ELR (cell line): ENCODE measurements at regions not wholly inside any gene's neighbourhood (a gene's known extent, or its start where the extent isn't known, plus 50 kb on each side); places are given as distances from the start of the nearest gene placed in this dataset.

Experiments used
- DNase-seq: peaks from one replicate; pipeline ENCODE4 v3.0.0-alpha.2; 2015; ENCODE audit warnings: low read depth

DNA sequence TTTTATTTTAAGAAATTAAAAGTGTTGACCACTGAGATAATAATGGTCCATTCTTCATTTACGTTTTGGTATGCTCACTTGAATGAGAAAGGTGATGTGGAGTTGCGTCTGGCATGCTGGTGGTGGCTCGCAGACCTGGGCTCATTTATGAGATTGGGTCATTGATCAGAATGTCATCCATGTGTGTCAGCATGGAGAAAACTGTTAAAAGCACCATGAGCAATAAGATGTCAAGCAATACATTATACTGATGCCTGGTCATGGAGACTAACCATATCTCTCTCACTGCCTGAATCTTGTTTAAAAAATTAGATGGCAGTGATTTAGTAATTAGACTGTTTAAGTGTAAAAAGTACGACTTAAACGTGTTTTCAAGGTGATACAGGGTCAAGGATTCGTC is 503.4 kb upstream of the SEMA6D start:
- no peak for DNase-seq

DNA sequence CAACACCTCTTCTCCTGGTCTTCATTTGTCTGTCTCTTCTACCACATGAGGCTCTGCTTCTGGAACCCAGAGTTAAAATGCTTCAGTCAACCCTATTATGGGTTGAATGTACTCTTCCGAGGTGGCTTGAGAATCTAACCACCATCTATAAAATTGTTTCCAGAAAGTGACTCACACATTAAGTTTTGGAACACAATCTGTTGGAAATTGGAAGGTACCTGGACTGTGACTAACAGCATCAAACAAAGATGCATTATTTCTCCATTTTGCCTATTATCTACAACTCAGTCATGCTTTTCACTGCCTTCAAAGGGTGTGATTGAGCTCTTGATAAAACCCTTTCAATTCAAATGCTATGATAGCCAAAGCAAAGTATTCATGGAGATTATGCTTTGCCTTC is 499.0 kb upstream of the SEMA6D start:
- DNase-seq, result no peak

DNA sequence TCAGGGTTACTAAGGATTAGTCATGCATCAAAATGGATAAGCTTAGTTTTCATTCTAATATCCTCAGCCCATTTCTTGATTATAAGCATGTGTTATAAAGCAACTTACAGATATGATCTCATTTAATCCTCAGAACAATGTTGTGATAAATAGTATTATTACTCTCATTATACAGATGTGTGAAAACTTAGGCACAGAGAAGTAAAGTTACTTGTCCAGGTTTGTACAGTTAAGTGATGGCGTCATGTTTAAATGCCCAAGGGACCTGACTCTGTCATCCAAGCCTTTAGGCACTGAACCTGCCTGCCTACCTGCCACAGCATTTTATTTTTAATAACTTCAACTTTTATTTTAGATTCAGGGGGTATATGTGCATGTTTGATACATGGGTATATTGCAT is 472.9 kb upstream of the SEMA6D start:
- DNase-seq, result no peak

DNA sequence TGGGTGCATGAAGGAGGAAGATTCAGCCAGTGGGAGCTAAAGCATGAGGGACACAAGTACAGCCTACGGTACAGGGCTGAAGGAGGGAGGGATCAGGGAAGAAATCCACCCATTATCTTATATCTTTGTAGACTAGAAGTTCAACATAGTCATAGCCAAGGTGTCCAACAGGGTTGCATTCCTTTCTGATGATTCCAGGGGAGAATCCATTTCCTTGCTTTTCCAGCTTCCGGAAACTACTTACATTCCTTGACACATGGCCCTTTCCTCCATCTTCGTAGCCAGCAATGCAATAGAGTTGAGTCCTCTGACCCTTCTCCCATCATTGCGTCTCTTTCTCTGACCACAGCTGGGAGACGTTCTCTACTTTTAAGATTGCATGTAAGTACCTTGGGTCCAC is 471.0 kb upstream of the SEMA6D start:
- DNase-seq, result no peak

DNA sequence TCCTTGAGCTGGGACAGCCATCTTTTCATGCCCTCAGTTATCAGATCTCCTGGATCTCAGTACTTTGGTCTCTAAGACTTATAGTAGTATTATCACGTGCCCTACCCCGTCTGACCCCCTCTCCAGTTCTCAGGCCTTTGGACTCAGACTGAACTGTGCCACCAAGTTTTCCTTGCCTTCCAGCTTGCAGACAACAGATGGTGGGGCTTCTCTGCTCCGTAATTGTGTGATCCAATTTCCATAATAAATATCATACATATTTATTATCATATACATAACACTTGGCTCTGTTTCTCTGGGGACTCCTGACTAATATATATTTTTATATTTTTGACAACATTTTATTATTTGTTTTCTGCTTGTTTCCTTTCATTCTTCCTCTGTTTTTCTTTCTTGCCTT is 458.8 kb upstream of the SEMA6D start:
- DNase-seq, result no peak

DNA sequence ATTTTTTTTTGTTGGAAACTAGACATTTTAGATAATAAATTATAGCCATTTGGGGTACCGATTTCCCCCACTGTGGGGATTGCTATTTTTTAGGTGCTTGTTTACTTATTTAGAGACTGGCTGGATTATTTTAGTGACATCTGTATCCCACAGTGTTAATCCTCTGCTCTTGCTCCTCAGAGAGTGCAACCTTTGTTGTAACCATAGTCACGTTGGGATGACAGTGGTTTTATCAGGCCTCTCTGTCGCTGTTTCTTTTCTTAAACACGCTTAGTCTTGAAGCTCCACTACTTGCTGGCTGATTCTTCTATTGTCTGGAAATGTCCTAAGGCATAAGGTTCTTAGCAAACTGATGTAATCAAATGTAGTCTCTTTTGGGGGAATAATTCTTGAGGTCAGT is 451.6 kb upstream of the SEMA6D start:
- no peak for DNase-seq

DNA sequence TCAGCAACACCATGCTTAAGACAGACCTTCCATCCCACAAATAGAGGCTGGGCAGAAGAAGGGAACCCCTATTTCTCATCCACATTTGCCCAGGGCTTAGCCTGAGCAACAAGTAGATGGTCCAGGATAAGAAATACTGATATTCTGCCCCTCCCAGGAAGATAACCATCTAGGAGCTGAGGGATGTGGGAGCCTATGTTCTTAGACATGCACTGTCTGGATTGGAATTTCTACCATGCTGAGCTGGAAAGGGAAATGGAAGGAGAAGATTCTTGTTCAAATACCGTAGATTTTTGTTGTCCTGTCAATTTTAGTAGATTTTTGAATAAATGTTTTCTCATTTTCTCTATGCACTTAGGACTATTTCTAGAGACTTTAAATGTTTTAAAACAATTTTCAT is 450.7 kb upstream of the SEMA6D start:
- DNase-seq, result no peak

DNA sequence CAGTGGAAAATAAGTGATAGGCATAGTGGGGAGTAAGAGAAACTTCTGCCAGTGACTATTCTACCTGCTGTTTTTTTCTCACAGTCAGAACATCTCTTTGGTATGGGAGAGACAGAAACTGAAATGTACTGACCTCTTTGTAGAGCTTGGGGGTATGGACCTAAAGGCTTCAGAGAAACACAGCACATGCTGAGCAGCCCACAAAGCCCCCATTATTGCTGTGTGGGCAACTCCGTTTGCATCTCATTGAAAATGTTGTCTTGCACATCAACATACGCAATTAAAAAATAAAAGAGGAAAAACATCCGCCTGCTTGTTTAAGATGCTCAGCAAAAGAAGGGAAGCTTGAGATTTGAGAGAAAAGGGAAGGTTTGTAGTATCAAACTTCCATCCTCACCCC is 443.4 kb upstream of the SEMA6D start:
- DNase-seq, result no peak

DNA sequence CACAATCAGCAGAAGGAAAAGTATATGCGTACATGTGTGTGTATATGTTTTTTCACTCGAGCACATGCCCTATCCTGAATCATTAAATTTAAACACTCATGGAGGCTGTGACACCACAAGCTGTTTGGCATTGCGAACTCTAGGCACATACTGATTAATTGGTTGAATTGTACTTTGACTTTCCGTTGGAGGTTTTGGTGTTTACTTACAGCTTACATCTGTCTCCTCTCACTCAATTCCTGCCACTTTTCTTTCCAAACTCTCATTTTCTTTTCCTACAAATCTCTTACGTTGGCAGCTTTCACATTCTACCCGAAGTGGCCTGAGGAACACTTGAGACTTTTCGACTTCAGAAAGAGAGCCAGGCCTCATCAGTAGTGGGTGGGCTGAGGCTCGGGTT is 434.1 kb upstream of the SEMA6D start:
- DNase-seq, result no peak

DNA sequence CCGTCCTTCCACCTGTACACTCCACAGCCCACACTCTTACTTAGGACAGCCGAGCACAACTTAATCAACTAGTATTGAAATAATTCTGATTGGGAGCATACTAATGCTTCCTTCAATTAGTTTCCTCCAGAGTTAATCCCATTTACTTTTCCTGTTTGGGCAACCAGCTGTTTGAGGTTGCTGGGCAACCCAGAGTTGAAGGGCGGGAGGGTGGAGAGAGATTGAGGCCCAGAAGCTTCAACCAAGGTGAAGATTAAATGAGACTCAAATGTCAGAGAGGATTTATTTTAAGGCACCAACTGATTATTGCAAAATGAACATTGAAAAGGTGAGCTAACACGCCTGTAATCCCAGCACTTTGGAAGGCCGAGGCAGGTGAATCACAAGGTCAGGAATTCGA is 428.5 kb upstream of the SEMA6D start:
- DNase-seq, result no peak

DNA sequence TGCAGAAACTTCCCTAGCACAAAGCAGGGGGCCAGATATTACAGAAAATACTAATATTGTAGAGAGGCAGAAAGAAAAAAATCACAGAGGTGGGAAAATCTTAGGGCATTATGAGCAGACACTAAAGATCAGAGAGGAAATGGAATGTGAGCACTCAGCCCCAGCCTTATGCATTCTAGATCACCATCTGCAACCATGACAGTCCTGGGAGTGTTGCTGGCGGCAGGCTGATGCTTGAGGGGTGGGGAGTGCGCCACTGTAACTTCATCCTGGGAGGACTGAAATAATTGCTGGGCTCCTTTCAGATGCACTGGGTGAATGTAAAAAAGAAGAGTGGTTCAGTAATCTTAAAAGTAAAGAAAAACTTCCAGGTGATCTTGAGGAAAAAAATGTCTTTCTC is 427.6 kb upstream of the SEMA6D start:
- DNase-seq, result no peak

DNA sequence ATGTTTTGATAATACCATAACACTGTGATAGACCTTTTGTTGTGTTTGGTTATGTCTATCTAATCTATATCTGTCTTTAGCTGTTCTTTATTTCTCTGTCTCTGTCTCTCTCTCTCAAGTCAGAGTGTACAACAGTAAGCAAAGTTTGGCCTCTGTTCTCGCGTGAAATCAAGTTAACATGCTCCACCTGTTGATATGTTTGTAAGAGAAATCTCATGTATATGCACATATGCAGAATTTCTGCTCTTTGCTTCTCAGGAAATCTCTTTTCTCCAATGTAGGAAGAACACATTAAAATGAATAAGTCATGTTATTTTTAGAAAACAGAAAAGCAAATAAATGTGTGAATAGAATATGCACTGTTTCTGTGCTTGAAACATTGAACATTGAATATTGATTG is 425.5 kb upstream of the SEMA6D start:
- no peak for DNase-seq

DNA sequence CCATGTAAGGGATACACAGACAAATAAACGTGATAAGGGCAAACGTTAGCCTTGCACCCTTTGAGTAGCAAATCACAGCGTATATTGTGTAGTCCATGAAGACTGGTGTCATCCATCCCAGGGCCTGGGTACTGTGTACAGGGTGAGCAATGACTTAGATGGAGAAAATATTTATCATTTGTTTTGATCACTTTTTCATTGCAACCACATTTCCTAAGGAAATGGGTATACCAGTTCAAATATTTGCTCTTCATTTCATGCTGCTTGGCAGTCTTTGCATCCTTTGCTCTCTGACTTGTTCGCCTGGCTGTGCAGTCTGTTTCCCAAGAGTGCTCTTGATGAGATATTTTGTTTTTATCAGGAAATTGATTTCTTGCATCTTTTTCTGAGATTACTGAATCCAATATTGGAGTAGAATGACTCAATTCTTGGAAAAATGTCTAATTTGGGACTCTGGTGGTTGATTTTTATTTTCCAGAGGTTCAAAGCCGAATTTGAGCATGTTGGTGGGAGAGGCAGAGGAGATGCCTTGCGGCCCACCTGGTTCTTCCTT is 424.6 kb upstream of the SEMA6D start:
- no peak for DNase-seq

DNA sequence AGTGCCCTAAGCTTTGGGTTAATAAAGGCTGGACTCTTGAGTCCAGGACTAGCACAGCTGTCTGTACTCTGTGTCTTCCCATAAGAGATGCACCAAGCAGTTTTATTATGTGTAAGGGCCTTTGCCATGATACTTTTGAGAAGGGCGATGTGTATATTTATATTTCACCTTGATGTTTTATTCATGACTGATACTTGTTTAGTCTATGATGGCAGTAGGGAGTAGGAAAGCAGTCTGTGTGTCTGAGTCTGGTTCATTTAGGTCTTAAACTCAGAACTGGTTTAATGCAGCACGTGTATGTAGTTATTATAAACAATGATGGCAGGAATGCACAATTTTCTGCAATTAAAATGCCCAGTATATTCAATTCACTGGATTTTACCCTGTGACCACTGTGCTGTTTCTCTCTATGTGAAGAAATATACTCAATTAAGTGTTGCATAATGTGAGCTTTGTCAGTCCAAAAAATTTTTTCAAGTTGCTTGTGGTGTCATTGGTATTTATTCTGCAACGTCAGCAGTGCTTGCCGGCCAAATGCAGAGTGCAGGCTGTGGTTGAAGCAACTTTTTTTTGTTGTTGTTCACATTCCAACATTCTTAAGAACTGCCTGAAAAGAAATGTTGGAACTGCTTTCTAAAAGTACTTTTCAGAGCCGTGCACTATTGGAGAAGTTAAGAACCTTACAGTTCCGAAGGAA is 423.7 kb upstream of the SEMA6D start:
- no peak for DNase-seq

DNA sequence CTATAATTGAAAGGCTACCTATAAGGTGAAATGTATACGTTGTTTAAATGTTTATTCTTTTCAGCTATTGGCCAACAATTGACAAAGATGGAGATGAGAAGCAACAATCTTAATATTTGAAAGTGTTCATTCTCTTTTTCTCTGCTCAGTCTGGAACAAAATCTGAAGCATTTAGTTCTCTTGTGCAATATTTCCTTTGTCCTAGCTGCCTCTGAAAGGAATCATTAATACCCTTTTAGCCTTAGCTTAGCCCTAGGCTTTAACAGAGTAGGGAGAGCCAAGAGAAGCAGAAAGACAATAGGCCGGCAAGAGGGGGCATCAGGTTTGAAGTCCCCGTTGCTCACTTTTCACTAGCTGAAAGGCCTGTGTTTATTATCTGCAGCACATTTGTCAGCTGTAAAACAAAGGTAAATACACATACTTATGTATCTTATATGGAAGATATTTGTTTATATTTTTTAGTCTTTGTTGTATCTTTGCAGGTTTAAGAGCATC is 422.5 kb upstream of the SEMA6D start:
- no peak for DNase-seq

DNA sequence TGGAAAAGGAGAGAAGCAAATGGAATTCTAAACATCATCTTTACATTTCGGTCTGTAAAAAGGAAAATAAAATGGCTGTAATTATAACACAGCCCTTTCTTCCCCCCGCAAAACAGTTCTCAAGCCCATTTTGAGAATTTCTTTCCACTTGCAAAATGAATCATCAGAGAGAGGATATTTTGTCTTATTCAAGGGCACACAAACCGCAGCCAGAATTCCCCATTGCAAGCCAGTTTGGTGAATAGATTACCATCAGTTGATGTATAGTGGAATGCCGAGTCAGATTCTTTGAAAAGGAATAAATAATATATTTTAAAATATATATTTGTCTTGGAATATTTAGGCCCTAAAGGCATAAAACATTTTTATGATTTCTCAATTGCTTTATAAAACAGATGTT is 420.4 kb upstream of the SEMA6D start:
- no peak for DNase-seq

DNA sequence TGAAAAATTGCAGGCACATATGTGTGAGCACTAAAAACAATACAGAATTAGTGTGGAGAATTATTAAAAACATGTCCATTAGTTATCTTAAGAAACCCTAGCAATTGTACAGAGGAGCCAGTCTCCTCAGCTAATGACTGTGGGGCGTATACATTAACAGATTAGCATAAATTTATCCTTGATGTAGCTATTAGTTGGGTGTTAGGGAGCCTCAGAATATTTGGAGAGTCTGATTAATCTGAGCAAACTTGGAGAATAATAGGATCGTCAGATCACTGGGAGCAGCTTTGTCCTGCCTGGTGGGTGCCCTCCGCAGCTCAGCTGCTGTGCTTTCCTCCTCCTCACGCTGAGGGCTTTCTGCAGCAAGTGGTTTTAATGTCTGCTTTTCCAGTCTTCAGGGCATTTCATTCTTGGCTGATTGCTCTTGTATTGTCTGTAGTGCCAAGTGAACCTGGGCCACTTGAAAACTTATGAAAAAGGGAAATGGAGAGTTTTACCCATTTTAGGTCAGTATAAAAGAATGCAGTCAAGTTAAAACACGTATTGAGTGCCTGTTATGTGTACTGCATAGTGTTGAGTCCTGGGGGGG is 417.4 kb upstream of the SEMA6D start:
- DNase-seq, result no peak

DNA sequence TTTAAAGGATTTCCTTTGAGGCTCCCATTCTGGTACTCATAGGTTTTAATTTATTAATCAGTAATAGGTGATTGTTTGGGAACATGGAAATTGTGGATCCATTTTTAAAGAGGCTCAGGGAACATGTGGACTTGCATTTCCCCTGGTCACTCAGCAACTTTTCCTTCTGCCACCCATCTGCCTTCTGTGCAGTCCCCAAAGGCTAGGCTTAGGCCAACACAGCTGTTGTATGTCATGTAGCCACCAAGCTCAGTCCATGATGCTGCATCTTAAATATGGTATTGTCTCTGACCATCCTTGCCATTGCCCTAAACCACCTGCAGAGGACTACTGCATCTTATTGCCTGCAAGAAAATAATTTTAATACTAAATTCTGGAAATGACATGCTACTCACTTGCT is 416.7 kb upstream of the SEMA6D start:
- no peak for DNase-seq

DNA sequence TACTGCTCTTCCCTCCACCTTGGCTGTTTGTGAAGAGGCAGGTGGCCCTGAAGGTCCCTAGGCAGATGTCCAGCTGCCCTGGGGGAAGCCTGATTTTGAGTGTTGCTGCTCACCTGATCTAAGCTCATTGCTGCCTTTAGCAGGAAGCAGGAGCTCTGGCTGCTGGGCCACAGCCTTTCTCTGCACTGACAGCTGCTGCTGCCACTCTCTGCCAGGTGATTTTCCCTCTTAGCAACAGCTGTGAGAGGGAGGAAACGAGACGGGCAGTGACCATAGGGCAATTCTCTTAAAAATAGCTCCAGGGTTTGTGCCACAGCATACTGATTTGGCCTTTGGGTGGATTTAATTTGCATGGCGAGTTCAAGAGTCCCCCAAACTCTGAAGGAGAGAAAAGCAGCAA is 415.8 kb upstream of the SEMA6D start:
- DNase-seq, result no peak

DNA sequence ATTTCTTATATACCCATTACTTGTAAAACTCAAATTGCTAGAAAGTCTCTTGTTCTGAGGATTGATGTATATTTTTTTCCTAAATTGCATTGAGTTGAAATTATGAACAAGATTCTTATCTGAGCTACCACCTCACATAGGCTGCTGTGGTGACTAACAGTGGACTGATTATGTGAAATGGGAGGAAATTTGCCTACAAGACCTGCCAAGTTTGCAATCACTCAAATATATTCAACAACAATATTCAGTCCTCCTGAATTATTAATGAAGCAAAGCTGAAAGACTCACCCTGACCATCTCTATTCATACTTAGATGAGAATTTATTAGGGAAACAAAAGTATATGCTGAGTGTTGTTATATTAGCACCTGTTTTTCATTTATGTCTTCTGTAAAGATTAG is 412.6 kb upstream of the SEMA6D start:
- DNase-seq, result no peak

DNA sequence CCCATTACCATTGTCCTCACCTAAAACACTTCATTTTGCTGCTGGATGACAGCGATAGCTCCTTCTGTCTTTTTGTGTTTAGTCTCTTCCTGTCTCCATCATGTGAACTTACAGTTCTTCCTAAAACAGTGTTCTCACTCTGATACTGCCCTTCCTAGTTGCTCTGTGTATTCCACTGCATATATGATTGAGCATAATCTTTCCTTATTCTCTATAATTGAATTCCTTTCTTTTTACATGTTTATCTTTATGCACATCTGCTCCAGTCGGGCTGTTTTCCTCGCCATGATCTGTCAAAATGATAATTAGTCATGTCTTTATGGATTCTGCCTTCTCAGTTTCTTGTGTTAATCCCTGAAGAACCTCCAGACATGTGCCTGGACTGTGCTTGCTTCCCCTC is 405.1 kb upstream of the SEMA6D start:
- no peak for DNase-seq

DNA sequence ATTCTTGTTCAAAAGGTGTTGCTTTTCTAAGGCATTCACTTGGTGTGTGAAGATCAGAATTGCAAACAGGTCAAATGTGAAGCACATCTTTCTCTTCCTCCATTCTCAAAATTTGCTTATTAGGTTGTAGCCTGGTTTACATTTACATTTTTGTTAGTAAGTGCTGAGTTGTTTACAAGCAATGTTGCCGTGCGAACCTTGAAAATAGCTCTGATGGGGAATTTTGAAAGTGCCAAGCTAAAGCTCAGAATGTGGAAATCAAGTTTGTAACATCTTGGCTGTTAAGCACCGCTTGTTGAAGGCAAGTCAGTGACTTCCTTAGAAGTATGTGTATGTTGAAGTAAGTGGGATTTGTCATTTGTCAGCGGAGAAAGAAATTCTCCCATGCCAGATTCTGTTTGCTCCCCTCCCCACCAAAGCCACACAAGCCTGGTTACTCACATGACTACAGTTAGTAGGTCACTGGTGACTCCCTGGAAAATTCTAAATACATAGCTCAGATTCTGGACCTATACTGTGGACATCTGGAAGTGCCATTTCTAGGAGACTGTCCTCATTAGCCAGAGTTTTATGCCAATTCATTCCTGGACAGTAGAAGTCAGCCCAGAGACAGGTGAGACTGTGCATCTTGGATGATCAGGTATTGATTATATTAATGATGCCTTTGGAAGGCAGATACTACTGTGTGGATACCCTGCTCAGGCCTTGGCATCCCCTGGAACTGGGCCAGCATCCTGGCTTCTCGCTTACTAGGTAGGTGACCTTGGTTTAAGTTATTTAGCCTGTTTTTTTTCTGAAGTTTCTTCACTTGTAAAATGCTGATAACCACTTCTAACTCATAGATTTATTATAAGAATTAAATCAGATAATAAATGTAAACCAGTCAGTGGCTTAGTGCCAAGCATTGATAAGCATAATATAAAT is 390.6 kb upstream of the SEMA6D start:
- no peak for DNase-seq
